GM10266 (cell line): ENCODE measurements at regions not wholly inside any gene's neighbourhood (a gene's known extent, or its start where the extent isn't known, plus 50 kb on each side); places are given as distances from the start of the nearest gene placed in this dataset.

ENCODE experiments used
- DNase-seq: peaks from one replicate; pipeline ENCODE4 v3.0.0; 2012; ENCODE audit errors: extremely low spot score
- TF ChIP-seq, protein P1 (sequence below): IDR thresholded peaks from 2 replicates; pipeline ENCODE4 v1.5.1; 2012; ENCODE audit warnings: mild to moderate bottlenecking, low read depth; ENCODE audit not compliant: control insufficient read depth, insufficient read depth; ENCODE audit errors: missing control alignments

DNA sequence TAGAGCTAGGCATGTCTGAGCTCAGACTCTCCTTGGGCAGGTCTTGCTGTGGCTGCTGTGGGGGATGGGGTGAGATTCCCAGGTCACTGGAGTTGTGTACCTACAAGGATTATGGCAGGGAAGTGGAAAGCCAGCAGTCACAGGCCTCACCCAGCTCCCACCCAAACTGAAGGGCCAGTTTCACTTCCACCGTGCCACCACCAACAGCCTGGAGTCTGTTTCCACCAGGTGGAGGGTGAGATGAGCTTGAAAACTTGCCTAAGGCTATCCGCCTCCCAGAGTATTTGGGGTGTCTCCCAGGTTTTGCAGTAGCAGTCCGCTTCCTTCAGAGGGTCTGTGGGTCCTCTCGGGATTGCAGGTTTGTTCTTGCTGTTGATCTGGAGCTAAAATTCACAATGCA lies 327.7 kb downstream of the PTPRC start:
- DNase-seq = no peak
- TF ChIP-seq, protein P1, sequence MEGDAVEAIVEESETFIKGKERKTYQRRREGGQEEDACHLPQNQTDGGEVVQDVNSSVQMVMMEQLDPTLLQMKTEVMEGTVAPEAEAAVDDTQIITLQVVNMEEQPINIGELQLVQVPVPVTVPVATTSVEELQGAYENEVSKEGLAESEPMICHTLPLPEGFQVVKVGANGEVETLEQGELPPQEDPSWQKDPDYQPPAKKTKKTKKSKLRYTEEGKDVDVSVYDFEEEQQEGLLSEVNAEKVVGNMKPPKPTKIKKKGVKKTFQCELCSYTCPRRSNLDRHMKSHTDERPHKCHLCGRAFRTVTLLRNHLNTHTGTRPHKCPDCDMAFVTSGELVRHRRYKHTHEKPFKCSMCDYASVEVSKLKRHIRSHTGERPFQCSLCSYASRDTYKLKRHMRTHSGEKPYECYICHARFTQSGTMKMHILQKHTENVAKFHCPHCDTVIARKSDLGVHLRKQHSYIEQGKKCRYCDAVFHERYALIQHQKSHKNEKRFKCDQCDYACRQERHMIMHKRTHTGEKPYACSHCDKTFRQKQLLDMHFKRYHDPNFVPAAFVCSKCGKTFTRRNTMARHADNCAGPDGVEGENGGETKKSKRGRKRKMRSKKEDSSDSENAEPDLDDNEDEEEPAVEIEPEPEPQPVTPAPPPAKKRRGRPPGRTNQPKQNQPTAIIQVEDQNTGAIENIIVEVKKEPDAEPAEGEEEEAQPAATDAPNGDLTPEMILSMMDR = no peak

DNA sequence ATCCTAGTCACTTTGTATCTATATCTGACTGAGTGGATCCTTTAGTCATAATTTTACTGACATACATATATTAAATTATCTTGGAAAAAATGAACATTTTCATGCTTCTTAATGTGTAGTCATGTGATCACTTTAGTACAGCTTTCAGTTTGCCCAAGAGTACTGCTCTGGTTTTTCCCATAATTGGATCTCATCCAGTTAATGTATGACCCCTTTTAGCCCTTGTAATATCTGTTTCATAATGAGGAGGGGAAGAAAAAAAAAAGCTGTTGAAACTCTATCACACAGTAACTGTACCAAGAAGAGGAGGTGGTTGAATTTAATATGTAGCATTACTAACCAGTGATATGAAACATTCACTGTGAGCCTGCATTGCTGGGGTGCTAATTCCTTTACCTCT lies 328.7 kb downstream of the PTPRC start:
- TF ChIP-seq, protein P1 = no peak
- no peak for DNase-seq

DNA sequence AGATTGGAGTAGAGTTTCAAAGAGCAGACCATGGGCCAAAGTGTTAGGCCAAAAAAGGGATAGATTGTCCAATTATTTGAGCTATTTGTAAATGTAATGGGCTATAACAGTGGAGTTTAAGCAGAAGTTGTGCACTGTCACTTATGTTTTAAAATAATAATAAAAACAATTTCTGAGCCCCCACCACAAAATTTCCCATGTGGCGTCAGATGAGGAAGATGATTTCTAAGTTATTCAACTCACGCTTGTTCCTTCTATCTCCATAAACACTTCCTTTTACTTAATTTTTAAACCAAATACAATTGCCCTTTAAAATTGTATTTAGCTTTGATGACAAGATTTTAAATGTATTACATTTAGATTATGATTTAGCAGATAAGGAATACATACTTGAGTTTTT lies 330.0 kb downstream of the PTPRC start:
- TF ChIP-seq, protein P1 = no peak
- DNase-seq = no peak

DNA sequence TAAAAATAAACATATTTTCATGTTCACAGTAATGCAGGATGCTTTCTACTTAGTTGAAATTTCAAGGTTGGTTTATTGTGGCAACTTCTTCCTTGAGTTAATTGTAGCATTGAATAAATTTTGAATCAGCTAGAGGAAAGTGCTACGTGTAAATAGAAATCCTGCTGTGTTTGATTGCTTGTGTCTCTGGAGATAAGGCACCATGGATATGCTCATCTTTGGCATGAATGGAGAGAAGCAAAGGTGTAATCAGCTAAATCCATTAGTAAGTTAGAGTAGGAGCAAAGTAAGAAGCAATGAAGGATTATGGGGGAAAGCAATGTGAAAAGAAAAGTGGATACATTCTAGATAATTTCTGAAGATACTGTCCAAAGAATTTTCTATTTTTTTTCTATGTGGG lies 331.1 kb downstream of the PTPRC start:
- TF ChIP-seq, protein P1 = no peak
- DNase-seq = no peak

DNA sequence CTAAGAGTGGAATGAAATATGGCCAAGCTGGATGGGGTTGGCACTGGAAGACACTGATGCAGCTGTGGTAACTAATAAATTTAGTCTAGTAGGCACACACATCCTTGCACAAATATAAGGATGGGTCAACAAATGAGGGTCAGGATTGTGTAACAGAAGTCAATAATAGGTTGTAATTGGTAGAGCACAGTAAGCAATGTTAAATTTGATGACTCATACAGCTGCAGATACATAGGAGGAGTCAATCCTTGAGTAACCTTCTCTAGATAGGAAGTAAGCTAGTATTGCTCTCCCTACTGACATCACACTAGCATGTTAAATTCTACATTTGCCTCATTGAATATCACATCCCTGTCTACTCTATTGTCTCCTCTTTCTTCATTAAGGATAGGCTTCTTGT lies 332.1 kb downstream of the PTPRC start:
- no peak for DNase-seq
- TF ChIP-seq, protein P1 = no peak

DNA sequence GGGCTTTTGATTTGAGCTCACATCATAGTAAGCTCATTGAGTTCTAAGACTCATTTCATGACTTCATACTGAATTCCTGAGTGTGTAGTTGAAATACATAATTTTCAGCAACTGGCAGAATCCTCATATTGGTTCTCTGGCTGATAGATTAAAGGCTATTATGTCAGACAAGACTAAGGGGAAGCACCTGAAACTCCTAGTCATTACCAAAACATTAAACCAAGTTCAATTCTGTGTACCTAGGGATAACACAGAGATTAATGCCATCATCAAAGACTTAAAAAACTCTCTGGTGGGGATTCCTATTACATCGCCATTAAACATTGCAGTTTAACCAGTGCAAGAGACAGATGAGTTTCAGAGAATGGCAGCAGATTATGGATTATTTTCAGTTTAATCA lies 339.1 kb downstream of the PTPRC start:
- peak; percentile 7 for DNase-seq
- TF ChIP-seq, protein P1 = no peak

DNA sequence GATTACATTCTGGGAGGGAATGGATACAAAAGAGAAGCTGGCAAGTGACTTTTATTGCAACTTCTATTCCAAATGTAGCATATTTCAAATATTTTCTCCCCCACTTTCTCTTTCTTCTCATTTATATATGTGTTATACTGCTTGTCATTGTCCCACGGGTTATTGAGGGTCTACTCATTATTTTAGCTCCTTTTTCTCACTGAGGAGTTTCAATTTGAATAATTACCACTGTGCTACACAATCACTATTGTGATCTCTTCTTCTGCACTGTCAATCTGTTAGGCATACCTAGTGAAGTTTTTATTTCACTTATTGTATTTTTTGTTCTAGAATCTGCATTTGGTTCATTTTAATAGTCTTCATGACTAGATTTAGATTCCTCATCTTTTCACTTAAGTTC lies 339.7 kb downstream of the PTPRC start:
- TF ChIP-seq, protein P1 = no peak
- DNase-seq = peak; percentile 6
